Mesenchymal stem cell (in vitro differentiated cells and primary cell): ENCODE measurements at regions not wholly inside any gene's neighbourhood (a gene's known extent, or its start where the extent isn't known, plus 50 kb on each side); places are given as distances from the start of the nearest gene placed in this dataset.

Source experiments
- DNase-seq: peaks from one replicate; pipeline ENCODE4 v3.0.0-alpha.2; 2013
- H2AFZ ChIP-seq: one replicate; pipeline ENCODE4 v1.6.1; 2013; ENCODE audit warnings: low read depth, mild to moderate bottlenecking, control low read depth, inconsistent platforms, low read length, moderate library complexity
- H2AK5ac ChIP-seq: 2 replicates; pipeline ENCODE4 v1.6.1; 2013; ENCODE audit warnings: low read length, moderate library complexity, mild to moderate bottlenecking, inconsistent platforms; ENCODE audit not compliant: severe bottlenecking
- H2BK120ac ChIP-seq: one replicate; pipeline ENCODE4 v1.6.1; 2013; ENCODE audit warnings: low read depth, mild to moderate bottlenecking, inconsistent platforms, low read length, moderate library complexity
- H2BK12ac ChIP-seq, 2 experiments: one replicate each; pipeline ENCODE4 v1.6.1; 2013; ENCODE audit warnings: inconsistent platforms in 2 of 2, low read length in 2 of 2, mild to moderate bottlenecking in 2 of 2, moderate library complexity in 2 of 2, control low read depth in 1 of 2
- H2BK15ac ChIP-seq: one replicate; pipeline ENCODE4 v1.6.1; 2013; ENCODE audit warnings: mild to moderate bottlenecking, low read depth, inconsistent platforms; ENCODE audit not compliant: poor library complexity, severe bottlenecking
- H2BK5ac ChIP-seq: 2 replicates; pipeline ENCODE4 v1.6.1; 2013; ENCODE audit warnings: low read depth, mild to moderate bottlenecking, low read length, control low read depth, inconsistent platforms; ENCODE audit not compliant: poor library complexity, severe bottlenecking
- H3K14ac ChIP-seq, 2 experiments: one replicate each; pipeline ENCODE4 v1.6.1; 2013; ENCODE audit warnings: inconsistent platforms in 2 of 2, low read length in 2 of 2, control low read depth in 1 of 2, mild to moderate bottlenecking in 1 of 2, moderate library complexity in 1 of 2
- H3K18ac ChIP-seq, 2 experiments: one replicate each; pipeline ENCODE4 v1.6.1; 2013; ENCODE audit warnings: inconsistent platforms in 2 of 2, low read length in 2 of 2, control low read depth in 1 of 2, low read depth in 1 of 2, mild to moderate bottlenecking in 1 of 2
- H3K23ac ChIP-seq, 2 experiments: one replicate each; pipeline ENCODE4 v1.6.1; 2013; ENCODE audit warnings: inconsistent platforms in 2 of 2, low read length in 2 of 2, mild to moderate bottlenecking in 2 of 2, moderate library complexity in 2 of 2, control low read depth in 1 of 2
- H3K27ac ChIP-seq: 2 replicates; pipeline ENCODE4 v1.5.1; 2013; ENCODE audit warnings: mild to moderate bottlenecking, moderate library complexity, low read length, control low read depth, inconsistent platforms; ENCODE audit not compliant: poor library complexity, severe bottlenecking
- H3K27me3 ChIP-seq, 2 experiments: 2 replicates each; pipeline versions ENCODE4 v1.6.1 to v1.7.0; 2013; ENCODE audit warnings: low read length in 2 of 2, mild to moderate bottlenecking in 2 of 2, moderate library complexity in 2 of 2, control low read depth in 1 of 2, inconsistent platforms in 1 of 2; ENCODE audit not compliant: control insufficient read depth in 1 of 2, insufficient read depth in 1 of 2
- H3K36me3 ChIP-seq, 2 experiments: 2 replicates each; pipeline versions ENCODE4 v1.6.1 to v1.7.0; 2013; ENCODE audit warnings: low read length in 2 of 2, control low read depth in 1 of 2, inconsistent platforms in 1 of 2, low read depth in 1 of 2, mild to moderate bottlenecking in 1 of 2; ENCODE audit not compliant: insufficient read depth in 2 of 2, control insufficient read depth in 1 of 2
- H3K4ac ChIP-seq, 2 experiments: one replicate each; pipeline ENCODE4 v1.6.1; 2013; ENCODE audit warnings: inconsistent platforms in 2 of 2, low read length in 2 of 2, mild to moderate bottlenecking in 2 of 2, moderate library complexity in 2 of 2, control low read depth in 1 of 2, low read depth in 1 of 2
- H3K4me1 ChIP-seq: 2 replicates; pipeline ENCODE4 v1.6.1; 2013; ENCODE audit warnings: low read depth, low read length, control low read depth; ENCODE audit not compliant: control insufficient read depth, insufficient read depth
- H3K4me2 ChIP-seq: 2 replicates; pipeline ENCODE4 v1.6.1; 2013; ENCODE audit warnings: low read length, mild to moderate bottlenecking, inconsistent platforms; ENCODE audit not compliant: poor library complexity, severe bottlenecking
- H3K4me3 ChIP-seq, 2 experiments: 2 replicates each; pipeline versions ENCODE4 v1.5.1 to v1.7.0; 2013; ENCODE audit warnings: low read length in 2 of 2, mild to moderate bottlenecking in 2 of 2, control low read depth in 1 of 2, low read depth in 1 of 2; ENCODE audit not compliant: insufficient read depth in 1 of 2
- H3K79me1 ChIP-seq: replicated peaks from 2 replicates; pipeline ENCODE4 v1.6.1; 2013; ENCODE audit warnings: mild to moderate bottlenecking, control low read depth, low read length, inconsistent platforms; ENCODE audit not compliant: poor library complexity, severe bottlenecking
- H3K9ac ChIP-seq: 2 replicates; pipeline ENCODE4 v1.7.0; 2013; ENCODE audit warnings: mild to moderate bottlenecking, low read length, moderate library complexity
- H3K9me3 ChIP-seq: 2 replicates; pipeline ENCODE4 v1.7.0; 2013; ENCODE audit warnings: mild to moderate bottlenecking, low read length; ENCODE audit not compliant: control insufficient read depth
- H4K8ac ChIP-seq: one replicate; pipeline ENCODE4 v1.6.1; 2013; ENCODE audit warnings: inconsistent platforms, mild to moderate bottlenecking, low read length, moderate library complexity
- H4K91ac ChIP-seq: one replicate; pipeline ENCODE4 v1.6.1; 2013; ENCODE audit warnings: mild to moderate bottlenecking, low read length, inconsistent platforms
- WGBS: methylation state at CpG from one replicate; pipeline ENCODE4 v1.1.7; 2013; ENCODE audit warnings: mixed read lengths; 5-methylcytosine and 5-hydroxymethylcytosine counted together

DNA sequence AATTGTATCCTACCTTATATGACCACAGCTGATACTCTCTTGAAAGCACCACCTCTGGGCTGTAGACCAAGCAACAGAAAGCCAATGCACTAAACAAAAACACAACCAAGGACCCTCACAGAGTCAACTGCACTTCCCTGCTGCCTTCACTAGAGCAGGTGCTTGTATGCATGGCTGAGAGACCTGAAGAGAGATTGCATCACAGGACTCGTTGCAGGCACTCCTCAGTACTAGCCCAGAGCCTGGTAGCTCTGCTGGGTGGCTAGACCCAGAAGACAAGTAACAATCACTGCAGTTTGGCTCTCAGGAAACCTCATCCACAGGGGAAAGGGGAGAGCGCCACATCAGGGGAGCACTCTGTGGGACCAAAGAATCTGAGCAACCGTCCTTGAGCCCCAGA, 521.6 kb upstream of the IMPG1 start:
- H2BK120ac ChIP-seq, result no peak overlapping the region
- no peak overlapping the region for H2BK15ac ChIP-seq
- H4K91ac ChIP-seq, result no peak overlapping the region
- no peak overlapping the region for H2BK12ac ChIP-seq
- no peak for DNase-seq
- H3K9ac ChIP-seq, result no peak overlapping the region
- no peak overlapping the region for H3K4me2 ChIP-seq
- no peaks in the 10 kb centered on the region for H3K79me1 ChIP-seq
- no peak overlapping the region for H3K23ac ChIP-seq
- no peaks in the 10 kb centered on the region for H3K9me3 ChIP-seq
- H2AFZ ChIP-seq, result no peak overlapping the region
- H3K18ac ChIP-seq, result no peak overlapping the region
- no peak overlapping the region for H3K4ac ChIP-seq
- no peak overlapping the region for H3K27ac ChIP-seq
- no peak overlapping the region for H2AK5ac ChIP-seq
- H3K14ac ChIP-seq, result peak overlapping the region in 1 of 2 experiments; percentile 22
- no peaks in the 10 kb centered on the region for H3K4me1 ChIP-seq
- no peaks in the 10 kb centered on the region for H3K36me3 ChIP-seq
- no peak overlapping the region for H2BK5ac ChIP-seq
- 61% methylated on average over 3 of the region's 3 CpGs for WGBS
- H4K8ac ChIP-seq, result no peak overlapping the region
- no peak overlapping the region for H3K4me3 ChIP-seq
- H3K27me3 ChIP-seq, result no peaks in the 10 kb centered on the region

- H2AK5ac ChIP-seq, result no peak overlapping the region
- no peaks in the 10 kb centered on the region for H3K4me1 ChIP-seq
- no peak overlapping the region for H2AFZ ChIP-seq
- no peak overlapping the region for H4K91ac ChIP-seq
- H2BK15ac ChIP-seq, result no peak overlapping the region
- H4K8ac ChIP-seq, result no peak overlapping the region
- no peak overlapping the region for H3K23ac ChIP-seq
- H3K4me3 ChIP-seq, result no peak overlapping the region
- no peak overlapping the region for H3K9ac ChIP-seq
- H3K27me3 ChIP-seq, result no peaks in the 10 kb centered on the region
- no peak overlapping the region for H3K4ac ChIP-seq
- DNase-seq, result no peak
- H3K14ac ChIP-seq, result no peak overlapping the region
- no peak overlapping the region for H2BK120ac ChIP-seq
- H3K79me1 ChIP-seq, result no peaks in the 10 kb centered on the region
- H3K18ac ChIP-seq, result no peak overlapping the region
- WGBS, result 95% methylated on average over 3 of the region's 3 CpGs
- H2BK12ac ChIP-seq, result no peak overlapping the region
- H2BK5ac ChIP-seq, result no peak overlapping the region
- H3K27ac ChIP-seq, result no peak overlapping the region
- H3K36me3 ChIP-seq, result no peaks in the 10 kb centered on the region
- no peak overlapping the region for H3K4me2 ChIP-seq
- H3K9me3 ChIP-seq, result no peaks in the 10 kb centered on the region
Observed at GRCh38 chr6:76593668-76594067, 521.2 kb upstream of the IMPG1 start.

- Histone ChIP-seq H3K4ac (no peak overlapping the region), H3K79me1 (no peaks in the 10 kb centered on the region), H3K14ac (no peak overlapping the region), H2BK15ac (no peak overlapping the region), H3K18ac (no peak overlapping the region), H2BK120ac (no peak overlapping the region), H2BK12ac (no peak overlapping the region), H3K4me1 (no peaks in the 10 kb centered on the region), H3K4me2 (no peak overlapping the region), H2AK5ac (no peak overlapping the region), H2AFZ (no peak overlapping the region), H2BK5ac (no peak overlapping the region), H3K27me3 (no peaks in the 10 kb centered on the region), H4K91ac (no peak overlapping the region), H4K8ac (no peak overlapping the region), H3K27ac (no peak overlapping the region), H3K36me3 (no peaks in the 10 kb centered on the region), H3K9me3 (no peaks in the 10 kb centered on the region), H3K23ac (no peak overlapping the region), H3K9ac (no peak overlapping the region), H3K4me3 (no peak overlapping the region)
- DNase-seq, result no peak
Observed at GRCh38 chr6:76592566-76592965, 520.1 kb upstream of the IMPG1 start.

- no peak overlapping the region for H2BK5ac ChIP-seq
- no peak overlapping the region for H4K8ac ChIP-seq
- H2BK12ac ChIP-seq, result no peak overlapping the region
- no peak overlapping the region for H2AFZ ChIP-seq
- no peaks in the 10 kb centered on the region for H3K4me1 ChIP-seq
- H3K9me3 ChIP-seq, result no peaks in the 10 kb centered on the region
- H3K4me3 ChIP-seq, result no peak overlapping the region
- no peak overlapping the region for H3K27ac ChIP-seq
- H3K79me1 ChIP-seq, result no peaks in the 10 kb centered on the region
- H3K4me2 ChIP-seq, result no peak overlapping the region
- H3K14ac ChIP-seq, result no peak overlapping the region
- DNase-seq, result no peak
- H3K23ac ChIP-seq, result no peak overlapping the region
- H3K9ac ChIP-seq, result no peak overlapping the region
- H3K18ac ChIP-seq, result no peak overlapping the region
- WGBS, result 63% methylated on average over 2 of the region's 2 CpGs
- no peak overlapping the region for H2AK5ac ChIP-seq
- no peak overlapping the region for H2BK15ac ChIP-seq
- no peak overlapping the region for H3K4ac ChIP-seq
- no peak overlapping the region for H2BK120ac ChIP-seq
- no peaks in the 10 kb centered on the region for H3K27me3 ChIP-seq
- no peaks in the 10 kb centered on the region for H3K36me3 ChIP-seq
- H4K91ac ChIP-seq, result no peak overlapping the region
Observed at GRCh38 chr6:76587271-76587670, 514.8 kb upstream of the IMPG1 start.
